K562 (cell line): ENCODE measurements at regions not wholly inside any gene's neighbourhood (a gene's known extent, or its start where the extent isn't known, plus 50 kb on each side); places are given as distances from the start of the nearest gene placed in this dataset.
A peak's percentile ranks its signal among the peaks of the same experiment; 100 is the strongest.

Source experiments
- DPF2 ChIP-seq: fragments of 450-650 bp; IDR thresholded peaks from 2 replicates; pipeline ENCODE4 v1.6.1; 2016
- KDM1A ChIP-seq, 2 experiments: fragments of 450-650 bp; IDR thresholded peaks; 2 replicates each; pipeline ENCODE4 v1.6.1; 2016; ENCODE audit warnings: mild to moderate bottlenecking in 2 of 2
- LARP7 ChIP-seq: fragments of 450-650 bp; IDR thresholded peaks from 2 replicates; pipeline ENCODE4 v1.6.1; 2016
- TF ChIP-seq, protein P1 (sequence below), 2 experiments: fragments of 450-650 bp in 1 of 2; sonication (generic) in 1 of 2; formaldehyde crosslinking in 1 of 2; IDR thresholded peaks in 1 of 2; conservative IDR thresholded peaks in 1 of 2; 2 replicates each; pipeline versions ENCODE4 v1.6.1 to v1.8.1; 2016 to 2023; ENCODE audit warnings: mild to moderate bottlenecking in 2 of 2, moderate library complexity in 2 of 2, inconsistent platforms in 1 of 2, missing genetic modification reagents in 1 of 2
- TF ChIP-seq, protein P2 (sequence below): sonication (generic); formaldehyde crosslinking; IDR thresholded peaks from 2 replicates; pipeline ENCODE4 v1.8.0; 2022; ENCODE audit warnings: mild to moderate bottlenecking, missing genetic modification reagents
- TF ChIP-seq, protein P3 (sequence below): IDR thresholded peaks from 2 replicates; pipeline ENCODE4 v1.6.1; 2012; ENCODE audit warnings: low read depth, low read length, improper control_type of control experiment, borderline replicate concordance

DNA sequence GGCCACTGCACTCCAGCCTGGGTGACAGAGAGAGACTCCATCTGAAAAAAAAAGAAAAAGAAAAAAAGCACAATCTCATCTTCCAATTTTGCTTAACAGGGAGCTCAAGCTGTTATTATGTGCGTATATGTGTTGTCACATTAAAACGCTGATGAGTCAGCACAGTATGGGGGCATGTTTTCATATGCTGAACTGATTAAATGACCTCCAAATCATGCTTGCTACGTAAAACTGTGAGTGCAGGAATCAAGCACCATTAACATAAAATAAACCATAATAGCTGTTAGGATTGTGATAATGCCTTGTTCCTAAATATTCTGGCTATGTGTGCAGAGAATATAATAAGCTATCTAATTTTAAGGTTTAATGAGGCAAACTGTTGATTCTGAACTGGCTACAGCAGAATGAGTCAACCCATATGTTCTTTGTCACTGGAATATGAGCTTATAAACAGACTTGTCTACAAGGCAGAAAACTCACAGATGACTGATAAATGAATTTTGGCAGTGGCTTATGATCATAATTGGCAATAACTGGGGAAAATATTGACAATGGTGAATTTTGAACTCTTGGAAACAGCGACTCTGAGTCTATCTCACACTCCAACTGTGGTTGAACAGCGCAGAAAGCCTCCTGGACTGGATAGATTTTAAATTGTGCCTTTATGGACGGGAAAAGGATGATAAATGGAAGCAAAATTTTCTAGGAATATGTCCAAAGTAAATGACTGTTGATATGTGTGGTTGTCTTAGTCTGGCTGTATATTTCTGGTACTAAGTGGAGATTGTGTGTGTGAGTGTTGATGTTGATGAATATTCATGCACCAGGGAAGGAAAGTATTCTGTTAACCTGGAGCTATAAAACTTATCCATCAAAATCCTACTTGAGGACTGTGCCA lies 75.5 kb downstream of the VCAM1 start (continued):
- TF ChIP-seq, protein P1, sequence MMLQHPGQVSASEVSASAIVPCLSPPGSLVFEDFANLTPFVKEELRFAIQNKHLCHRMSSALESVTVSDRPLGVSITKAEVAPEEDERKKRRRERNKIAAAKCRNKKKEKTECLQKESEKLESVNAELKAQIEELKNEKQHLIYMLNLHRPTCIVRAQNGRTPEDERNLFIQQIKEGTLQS (IDR thresholded peaks at IDR 0.05) = peak; percentile 68
- TF ChIP-seq, protein P1 (CRISPR knock-in tag; conservative IDR thresholded peaks at IDR 0.05) = no peak
- TF ChIP-seq, protein P2, sequence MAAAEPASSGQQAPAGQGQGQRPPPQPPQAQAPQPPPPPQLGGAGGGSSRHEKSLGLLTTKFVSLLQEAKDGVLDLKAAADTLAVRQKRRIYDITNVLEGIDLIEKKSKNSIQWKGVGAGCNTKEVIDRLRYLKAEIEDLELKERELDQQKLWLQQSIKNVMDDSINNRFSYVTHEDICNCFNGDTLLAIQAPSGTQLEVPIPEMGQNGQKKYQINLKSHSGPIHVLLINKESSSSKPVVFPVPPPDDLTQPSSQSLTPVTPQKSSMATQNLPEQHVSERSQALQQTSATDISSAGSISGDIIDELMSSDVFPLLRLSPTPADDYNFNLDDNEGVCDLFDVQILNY (CRISPR knock-in tag) = no peak
- TF ChIP-seq, protein P3, sequence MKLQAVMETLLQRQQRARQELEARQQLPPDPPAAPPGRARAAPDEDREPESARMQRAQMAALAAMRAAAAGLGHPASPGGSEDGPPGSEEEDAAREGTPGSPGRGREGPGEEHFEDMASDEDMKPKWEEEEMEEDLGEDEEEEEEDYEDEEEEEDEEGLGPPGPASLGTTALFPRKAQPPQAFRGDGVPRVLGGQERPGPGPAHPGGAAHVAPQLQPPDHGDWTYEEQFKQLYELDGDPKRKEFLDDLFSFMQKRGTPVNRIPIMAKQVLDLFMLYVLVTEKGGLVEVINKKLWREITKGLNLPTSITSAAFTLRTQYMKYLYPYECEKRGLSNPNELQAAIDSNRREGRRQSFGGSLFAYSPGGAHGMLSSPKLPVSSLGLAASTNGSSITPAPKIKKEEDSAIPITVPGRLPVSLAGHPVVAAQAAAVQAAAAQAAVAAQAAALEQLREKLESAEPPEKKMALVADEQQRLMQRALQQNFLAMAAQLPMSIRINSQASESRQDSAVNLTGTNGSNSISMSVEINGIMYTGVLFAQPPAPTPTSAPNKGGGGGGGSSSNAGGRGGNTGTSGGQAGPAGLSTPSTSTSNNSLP = no peak
- TF ChIP-seq KDM1A (IDR thresholded peaks at IDR 0.05) = 0 out of 4 replicates have a peak, but pooled peaks of 1 of the 2 experiments have one; percentile 10
- 0 out of 2 replicates have a peak, but pooled peaks have one; percentile 21 for TF ChIP-seq DPF2
- no peak for TF ChIP-seq LARP7
